ENCODE measurements at regions not wholly inside any gene's neighbourhood (a gene's known extent, or its start where the extent isn't known, plus 50 kb on each side); places are given as distances from the start of the nearest gene placed in this dataset.

GRCh38 chr13:59172076-59172475, 991.7 kb downstream of the DIAPH3 start:
- H3K9me3 ChIP-seq (ENCODE audit: control insufficient read depth, insufficient read depth, low read depth, low read length): no peaks in the 10 kb centered on the region
- H3K36me3 ChIP-seq (ENCODE audit: control insufficient read depth in 2 of 2, insufficient read depth in 1 of 2, low read length in 2 of 2): no peaks in the 10 kb centered on the region
- H3K4me1 ChIP-seq (ENCODE audit: control insufficient read depth, insufficient read depth, low read length): no peaks in the 10 kb centered on the region
- H3K27ac ChIP-seq (ENCODE audit: extremely low read depth, low read depth, low read length): no peak overlapping the region
- POLR2A ChIA-PET: no interaction called here
- CTCF ChIA-PET: no interaction called here
- H3K4me3 ChIP-seq (ENCODE audit: low read depth, low read length): no peak overlapping the region
- TF ChIP-seq SCRT2 (tag by site-specific recombination; IDR thresholded peaks at IDR 0.05) (no peak), ZNF133 (tag by site-specific recombination; IDR thresholded peaks at IDR 0.05) (no peak), GFI1B (tag by site-specific recombination; IDR thresholded peaks at IDR 0.05) (no peak)
- TF ChIP-seq, protein P1, sequence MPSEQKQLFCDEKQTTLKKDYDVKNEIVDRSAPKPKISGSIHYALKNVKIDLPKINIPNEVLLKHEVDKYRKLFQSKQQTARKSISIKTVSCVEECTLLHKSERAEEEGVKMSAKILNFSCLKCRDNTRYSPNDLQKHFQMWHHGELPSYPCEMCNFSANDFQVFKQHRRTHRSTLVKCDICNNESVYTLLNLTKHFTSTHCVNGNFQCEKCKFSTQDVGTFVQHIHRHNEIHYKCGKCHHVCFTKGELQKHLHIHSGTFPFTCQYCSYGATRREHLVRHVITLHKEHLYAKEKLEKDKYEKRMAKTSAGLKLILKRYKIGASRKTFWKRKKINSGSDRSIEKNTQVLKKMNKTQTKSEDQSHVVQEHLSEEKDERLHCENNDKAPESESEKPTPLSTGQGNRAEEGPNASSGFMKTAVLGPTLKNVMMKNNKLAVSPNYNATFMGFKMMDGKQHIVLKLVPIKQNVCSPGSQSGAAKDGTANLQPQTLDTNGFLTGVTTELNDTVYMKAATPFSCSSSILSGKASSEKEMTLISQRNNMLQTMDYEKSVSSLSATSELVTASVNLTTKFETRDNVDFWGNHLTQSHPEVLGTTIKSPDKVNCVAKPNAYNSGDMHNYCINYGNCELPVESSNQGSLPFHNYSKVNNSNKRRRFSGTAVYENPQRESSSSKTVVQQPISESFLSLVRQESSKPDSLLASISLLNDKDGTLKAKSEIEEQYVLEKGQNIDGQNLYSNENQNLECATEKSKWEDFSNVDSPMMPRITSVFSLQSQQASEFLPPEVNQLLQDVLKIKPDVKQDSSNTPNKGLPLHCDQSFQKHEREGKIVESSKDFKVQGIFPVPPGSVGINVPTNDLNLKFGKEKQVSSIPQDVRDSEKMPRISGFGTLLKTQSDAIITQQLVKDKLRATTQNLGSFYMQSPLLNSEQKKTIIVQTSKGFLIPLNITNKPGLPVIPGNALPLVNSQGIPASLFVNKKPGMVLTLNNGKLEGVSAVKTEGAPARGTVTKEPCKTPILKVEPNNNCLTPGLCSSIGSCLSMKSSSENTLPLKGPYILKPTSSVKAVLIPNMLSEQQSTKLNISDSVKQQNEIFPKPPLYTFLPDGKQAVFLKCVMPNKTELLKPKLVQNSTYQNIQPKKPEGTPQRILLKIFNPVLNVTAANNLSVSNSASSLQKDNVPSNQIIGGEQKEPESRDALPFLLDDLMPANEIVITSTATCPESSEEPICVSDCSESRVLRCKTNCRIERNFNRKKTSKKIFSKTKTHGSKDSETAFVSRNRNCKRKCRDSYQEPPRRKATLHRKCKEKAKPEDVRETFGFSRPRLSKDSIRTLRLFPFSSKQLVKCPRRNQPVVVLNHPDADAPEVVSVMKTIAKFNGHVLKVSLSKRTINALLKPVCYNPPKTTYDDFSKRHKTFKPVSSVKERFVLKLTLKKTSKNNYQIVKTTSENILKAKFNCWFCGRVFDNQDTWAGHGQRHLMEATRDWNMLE (tag by site-specific recombination; conservative IDR thresholded peaks at IDR 0.05; ENCODE audit: low read depth): no peak

GRCh38 chr13:59176775-59177174, 987.0 kb downstream of the DIAPH3 start:
- Histone ChIP-seq H3K4me3 (ENCODE audit: low read depth, low read length) (no peak overlapping the region), H3K9me3 (ENCODE audit: control insufficient read depth, insufficient read depth, low read depth, low read length) (no peaks in the 10 kb centered on the region), H3K27ac (ENCODE audit: extremely low read depth, low read depth, low read length) (no peak overlapping the region), H3K36me3 (ENCODE audit: control insufficient read depth in 2 of 2, insufficient read depth in 1 of 2, low read length in 2 of 2) (no peaks in the 10 kb centered on the region), H3K4me1 (ENCODE audit: control insufficient read depth, insufficient read depth, low read length) (no peaks in the 10 kb centered on the region)
- ChIA-PET POLR2A (no interaction called here), CTCF (interaction anchor here (0.8 kb wide), 2 partner anchors 46 to 72 kb away, joined by 3 to 5 read pairs; no protein-coding TSS in a partner anchor)
- TF ChIP-seq ZNF211 (tag by site-specific recombination; IDR thresholded peaks at IDR 0.05; ENCODE audit: low read depth) (no peak), SP2 (tag by site-specific recombination; IDR thresholded peaks at IDR 0.05) (no peak), ZBTB49 (tag by site-specific recombination; IDR thresholded peaks at IDR 0.05; ENCODE audit: low read depth) (no peak), ZNF140 (tag by site-specific recombination; IDR thresholded peaks at IDR 0.05) (no peak), ZNF398 (tag by site-specific recombination; IDR thresholded peaks at IDR 0.05) (no peak), ZNF571 (tag by site-specific recombination; IDR thresholded peaks at IDR 0.05) (no peak), ZFP3 (tag by site-specific recombination; IDR thresholded peaks at IDR 0.05; ENCODE audit: low read depth) (no peak), GLIS1 (tag by site-specific recombination; IDR thresholded peaks at IDR 0.05) (no peak), REPIN1 (tag by site-specific recombination; IDR thresholded peaks at IDR 0.05; ENCODE audit: low read depth) (no peak), KLF16 (tag by site-specific recombination; IDR thresholded peaks at IDR 0.05) (no peak), ZNF16 (tag by site-specific recombination; IDR thresholded peaks at IDR 0.05; ENCODE audit: low read depth) (no peak), ZNF37A (tag by site-specific recombination; IDR thresholded peaks at IDR 0.05) (no peak), ZBTB21 (tag by site-specific recombination; IDR thresholded peaks at IDR 0.05) (no peak), ZNF645 (tag by site-specific recombination; IDR thresholded peaks at IDR 0.05) (no peak)
- TF ChIP-seq, protein P2, sequence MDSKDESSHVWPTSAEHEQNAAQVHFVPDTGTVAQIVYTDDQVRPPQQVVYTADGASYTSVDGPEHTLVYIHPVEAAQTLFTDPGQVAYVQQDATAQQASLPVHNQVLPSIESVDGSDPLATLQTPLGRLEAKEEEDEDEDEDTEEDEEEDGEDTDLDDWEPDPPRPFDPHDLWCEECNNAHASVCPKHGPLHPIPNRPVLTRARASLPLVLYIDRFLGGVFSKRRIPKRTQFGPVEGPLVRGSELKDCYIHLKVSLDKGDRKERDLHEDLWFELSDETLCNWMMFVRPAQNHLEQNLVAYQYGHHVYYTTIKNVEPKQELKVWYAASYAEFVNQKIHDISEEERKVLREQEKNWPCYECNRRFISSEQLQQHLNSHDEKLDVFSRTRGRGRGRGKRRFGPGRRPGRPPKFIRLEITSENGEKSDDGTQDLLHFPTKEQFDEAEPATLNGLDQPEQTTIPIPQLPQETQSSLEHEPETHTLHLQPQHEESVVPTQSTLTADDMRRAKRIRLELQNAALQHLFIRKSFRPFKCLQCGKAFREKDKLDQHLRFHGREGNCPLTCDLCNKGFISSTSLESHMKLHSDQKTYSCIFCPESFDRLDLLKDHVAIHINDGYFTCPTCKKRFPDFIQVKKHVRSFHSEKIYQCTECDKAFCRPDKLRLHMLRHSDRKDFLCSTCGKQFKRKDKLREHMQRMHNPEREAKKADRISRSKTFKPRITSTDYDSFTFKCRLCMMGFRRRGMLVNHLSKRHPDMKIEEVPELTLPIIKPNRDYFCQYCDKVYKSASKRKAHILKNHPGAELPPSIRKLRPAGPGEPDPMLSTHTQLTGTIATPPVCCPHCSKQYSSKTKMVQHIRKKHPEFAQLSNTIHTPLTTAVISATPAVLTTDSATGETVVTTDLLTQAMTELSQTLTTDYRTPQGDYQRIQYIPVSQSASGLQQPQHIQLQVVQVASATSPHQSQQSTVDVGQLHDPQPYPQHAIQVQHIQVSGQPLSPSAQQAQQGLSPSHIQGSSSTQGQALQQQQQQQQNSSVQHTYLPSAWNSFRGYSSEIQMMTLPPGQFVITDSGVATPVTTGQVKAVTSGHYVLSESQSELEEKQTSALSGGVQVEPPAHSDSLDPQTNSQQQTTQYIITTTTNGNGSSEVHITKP (tag by site-specific recombination; IDR thresholded peaks at IDR 0.05): no peak

Data from HEK293 (cell line).